Psoas muscle (tissue), 7 donors: ENCODE measurements at regions not wholly inside any gene's neighbourhood (a gene's known extent, or its start where the extent isn't known, plus 50 kb on each side); places are given as distances from the start of the nearest gene placed in this dataset.

Source experiments
- ATAC-seq, 4 donors: fragments of 200-7000 bp; cut with Tn5 transposase; one replicate each; pipeline ENCODE4 v1.9.1; 2020; ENCODE audit warnings: moderate library complexity in 3 of 4, mild to moderate bottlenecking in 2 of 4
- DNase-seq, 2 donors: peaks; one replicate each; pipeline ENCODE4 v3.0.0-alpha.2; 2020
- H3K27ac ChIP-seq: fragments of 200-600 bp; one replicate; pipeline ENCODE4 v1.8.0; 2022
- H3K27me3 ChIP-seq, 3 donors: fragments of 200-600 bp in 1 of 3; one replicate each; pipeline versions ENCODE4 v1.6.1 to v1.8.0; 2013 to 2022; ENCODE audit warnings: low read length in 2 of 3, mild to moderate bottlenecking in 2 of 3, moderate library complexity in 1 of 3; ENCODE audit not compliant: insufficient read depth in 3 of 3
- H3K36me3 ChIP-seq, 2 donors: fragments of 200-600 bp in 1 of 2; one replicate each; pipeline versions ENCODE4 v1.6.1 to v1.8.0; 2013 to 2022; ENCODE audit warnings: low read depth in 1 of 2, mild to moderate bottlenecking in 1 of 2, moderate library complexity in 1 of 2; ENCODE audit not compliant: insufficient read depth in 1 of 2
- H3K4me1 ChIP-seq: fragments of 200-600 bp; one replicate; pipeline ENCODE4 v1.8.0; 2022
- H3K4me3 ChIP-seq: fragments of 200-600 bp; one replicate; pipeline ENCODE4 v1.8.0; 2022; ENCODE audit warnings: mild to moderate bottlenecking
- H3K9me3 ChIP-seq: fragments of 200-600 bp; one replicate; pipeline ENCODE4 v1.8.0; 2022
- WGBS, 3 donors: extraction: QIAGEN DNeasy Blood & Tissue Kit; methylation state at CpG; one replicate each; pipeline versions ENCODE4 v1.1.6 to v1.1.7; 2013; 5-methylcytosine and 5-hydroxymethylcytosine counted together
- intact Hi-C, 2 donors: fragments of 100-400 bp; cut with DNase I; formaldehyde crosslinking; loops; one replicate each; pipeline versions ENCODE4 v1.11.0 to v1.14.2; 2022
- TF ChIP-seq, protein P1 (sequence below): fragments of 200-600 bp; IDR thresholded peaks from one replicate; pipeline ENCODE4 v1.8.0; 2022; ENCODE audit warnings: antibody characterized with exemption
- donor health status: healthy with polysubstance abuse.
- donor health status: DM: no; HTN: no; CAD: no; lungs with moderate emphysema.
- donor health status: Bipolar disorder and iron deficiency.
- donor health status: healthy.
- donor health status: DM: yes; HTN: yes; CAD: no.
- donor health status: DM: no; HTN: no; CAD: no.
- donor health status: DM: yes; HTN: yes; CAD: no.

DNA sequence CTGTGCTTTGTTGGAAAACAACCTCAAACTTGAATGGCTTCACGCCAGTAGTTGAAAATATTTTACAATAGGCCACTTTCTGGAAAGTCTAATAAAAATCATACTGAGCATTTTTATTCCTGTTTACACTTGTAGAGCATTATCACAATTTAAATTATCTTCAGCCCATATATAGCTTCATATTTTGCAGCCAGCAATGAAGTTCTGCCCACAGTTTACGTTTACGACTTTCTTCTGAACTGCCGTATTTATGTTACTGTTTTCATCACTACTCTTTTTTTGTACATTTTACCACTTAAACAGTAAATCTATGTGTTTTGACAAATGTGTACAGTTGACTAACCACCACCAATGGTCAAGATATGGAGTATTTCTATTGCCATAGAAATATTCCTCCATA is 86.2 kb downstream of the COPS8 start:
- H3K27ac ChIP-seq: no peak overlapping the region
- 77 to 83% (median 82%) methylated on average over 4 of the region's 4 CpGs for WGBS, 3 donors
- no peak for ATAC-seq
- TF ChIP-seq, protein P1, sequence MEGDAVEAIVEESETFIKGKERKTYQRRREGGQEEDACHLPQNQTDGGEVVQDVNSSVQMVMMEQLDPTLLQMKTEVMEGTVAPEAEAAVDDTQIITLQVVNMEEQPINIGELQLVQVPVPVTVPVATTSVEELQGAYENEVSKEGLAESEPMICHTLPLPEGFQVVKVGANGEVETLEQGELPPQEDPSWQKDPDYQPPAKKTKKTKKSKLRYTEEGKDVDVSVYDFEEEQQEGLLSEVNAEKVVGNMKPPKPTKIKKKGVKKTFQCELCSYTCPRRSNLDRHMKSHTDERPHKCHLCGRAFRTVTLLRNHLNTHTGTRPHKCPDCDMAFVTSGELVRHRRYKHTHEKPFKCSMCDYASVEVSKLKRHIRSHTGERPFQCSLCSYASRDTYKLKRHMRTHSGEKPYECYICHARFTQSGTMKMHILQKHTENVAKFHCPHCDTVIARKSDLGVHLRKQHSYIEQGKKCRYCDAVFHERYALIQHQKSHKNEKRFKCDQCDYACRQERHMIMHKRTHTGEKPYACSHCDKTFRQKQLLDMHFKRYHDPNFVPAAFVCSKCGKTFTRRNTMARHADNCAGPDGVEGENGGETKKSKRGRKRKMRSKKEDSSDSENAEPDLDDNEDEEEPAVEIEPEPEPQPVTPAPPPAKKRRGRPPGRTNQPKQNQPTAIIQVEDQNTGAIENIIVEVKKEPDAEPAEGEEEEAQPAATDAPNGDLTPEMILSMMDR: no peak
- H3K27me3 ChIP-seq: no peaks in the 10 kb centered on the region
- DNase-seq: no peak
- peaks cover 6% of the 10 kb centered on the region for H3K9me3 ChIP-seq
- no peaks in the 10 kb centered on the region for H3K36me3 ChIP-seq
- H3K4me3 ChIP-seq: no peak overlapping the region
- peaks cover 11% of the 10 kb centered on the region for H3K4me1 ChIP-seq
- intact Hi-C loops: no loop called here

DNA sequence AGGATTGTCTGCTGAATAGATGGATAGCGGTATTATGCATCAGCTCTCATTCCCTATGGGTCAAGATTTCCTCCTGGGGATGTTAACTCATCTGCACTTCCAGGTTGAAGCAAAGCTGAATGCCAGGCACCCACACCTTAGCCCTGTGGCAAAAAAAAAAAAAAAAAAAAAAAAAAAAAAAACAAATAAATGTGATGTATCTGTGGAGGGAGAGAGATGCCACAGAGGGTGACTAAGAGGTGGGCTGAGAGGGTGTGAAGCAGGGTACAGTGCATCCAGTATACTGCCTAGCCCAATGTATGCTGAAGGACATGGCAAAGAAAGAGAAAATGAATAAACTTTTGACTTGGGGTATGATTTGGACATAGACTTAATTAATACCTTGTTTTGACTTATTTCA is 91.4 kb downstream of the COPS8 start:
- DNase-seq (no peak), ATAC-seq (no peak)
- no peak overlapping the region for H3K27ac ChIP-seq
- H3K4me1 ChIP-seq: no peaks in the 10 kb centered on the region
- WGBS, 3 donors: 90 to 100% (median 100%) methylated on average over 1 of the region's 1 CpG
- no peak overlapping the region for H3K4me3 ChIP-seq
- TF ChIP-seq, protein P1: no peak
- H3K36me3 ChIP-seq: no peaks in the 10 kb centered on the region
- intact Hi-C loops: no loop called here
- H3K9me3 ChIP-seq: peaks cover 6% of the 10 kb centered on the region
- H3K27me3 ChIP-seq: no peaks in the 10 kb centered on the region

DNA sequence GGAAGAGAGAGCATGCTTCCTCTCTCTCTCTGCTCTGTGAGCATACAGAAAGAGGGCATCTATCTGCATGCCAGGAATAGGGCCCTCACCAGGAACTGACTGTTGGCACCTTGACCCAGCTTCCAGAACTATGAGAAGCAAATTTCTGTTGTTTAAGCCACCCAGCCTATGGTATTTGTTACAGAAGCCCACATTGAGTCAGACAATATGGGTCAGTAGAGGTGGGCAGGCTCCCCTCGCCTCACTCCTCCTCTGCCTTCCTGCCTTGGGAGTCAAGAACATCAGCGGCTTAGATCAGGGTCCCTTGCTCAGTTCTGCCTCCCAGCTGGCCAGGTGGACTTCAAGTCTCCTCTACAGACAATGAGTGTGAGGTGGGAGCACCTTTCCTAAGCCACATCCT is 92.3 kb downstream of the COPS8 start:
- ATAC-seq: no peak
- no peak for DNase-seq
- intact Hi-C loops: no loop called here
- Histone ChIP-seq H3K27me3 (no peaks in the 10 kb centered on the region), H3K4me3 (no peak overlapping the region), H3K4me1 (no peaks in the 10 kb centered on the region), H3K27ac (no peak overlapping the region), H3K9me3 (peaks cover 6% of the 10 kb centered on the region), H3K36me3 (no peaks in the 10 kb centered on the region)
- 91 to 97% (median 96%) methylated on average over 2 of the region's 2 CpGs for WGBS, 3 donors
- TF ChIP-seq, protein P1: no peak

DNA sequence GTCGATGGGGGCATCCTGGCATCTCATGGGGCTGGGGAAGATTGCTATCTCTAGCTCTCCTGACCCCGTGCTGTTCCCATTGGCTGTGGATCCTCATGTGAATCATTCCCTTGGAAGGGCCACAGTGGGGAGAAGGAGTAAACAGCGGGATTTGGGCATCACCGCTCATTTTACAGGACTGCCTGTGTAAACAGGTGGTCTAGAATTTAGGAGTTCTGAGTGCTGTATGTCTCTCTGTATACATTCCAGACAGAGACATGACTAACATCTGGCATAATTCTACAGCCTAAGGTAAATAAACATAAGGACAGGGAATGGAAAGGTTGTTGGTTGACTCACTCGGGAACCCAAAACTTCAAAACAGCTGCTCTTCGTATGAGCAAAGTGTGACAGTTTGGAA is 92.7 kb downstream of the COPS8 start:
- intact Hi-C loops: no loop called here
- Histone ChIP-seq H3K27me3 (no peaks in the 10 kb centered on the region), H3K9me3 (peaks cover 6% of the 10 kb centered on the region), H3K36me3 (no peaks in the 10 kb centered on the region), H3K27ac (no peak overlapping the region), H3K4me1 (no peaks in the 10 kb centered on the region), H3K4me3 (no peak overlapping the region)
- TF ChIP-seq, protein P1: no peak
- ATAC-seq (no peak), DNase-seq (no peak)
- WGBS, 3 donors: 91 to 95% (median 94%) methylated on average over 6 of the region's 6 CpGs

DNA sequence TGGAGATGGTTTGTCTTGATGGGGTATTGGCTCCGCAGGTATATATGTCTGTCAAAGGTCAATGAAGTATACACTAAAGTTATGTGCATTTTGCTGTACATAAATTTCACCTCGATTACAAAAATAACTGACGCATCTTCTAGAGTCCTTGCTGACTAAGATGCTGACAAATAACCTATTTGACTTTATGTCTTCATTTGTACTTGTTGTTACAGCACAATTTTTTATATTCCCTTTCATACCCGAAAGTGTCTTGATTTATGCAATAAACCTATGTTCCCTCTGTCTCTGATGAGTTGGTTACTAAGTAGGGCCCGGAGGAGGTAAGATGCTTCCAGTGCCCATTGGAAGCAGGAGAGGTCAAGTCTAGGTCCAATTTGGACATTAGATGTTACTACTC is 93.5 kb downstream of the COPS8 start:
- WGBS, 3 donors: 96 to 99% (median 97%) methylated on average over 5 of the region's 5 CpGs
- TF ChIP-seq, protein P1: no peak
- ATAC-seq (no peak), DNase-seq (no peak)
- intact Hi-C loops: no loop called here
- no peaks in the 10 kb centered on the region for H3K36me3 ChIP-seq
- H3K27me3 ChIP-seq: no peaks in the 10 kb centered on the region
- H3K27ac ChIP-seq: no peak overlapping the region
- H3K4me3 ChIP-seq: no peak overlapping the region
- H3K4me1 ChIP-seq: no peaks in the 10 kb centered on the region
- H3K9me3 ChIP-seq: no peaks in the 10 kb centered on the region
